ENCODE measurements at regions not wholly inside any gene's neighbourhood (a gene's known extent, or its start where the extent isn't known, plus 50 kb on each side); places are given as distances from the start of the nearest gene placed in this dataset.

- H3K4me1 ChIP-seq, result no peaks in the 10 kb centered on the region
- H3K27me3 ChIP-seq, result no peaks in the 10 kb centered on the region
- H3K4me3 ChIP-seq, result no peak overlapping the region
- no peak for TF ChIP-seq CTCF (IDR thresholded peaks at IDR 0.05)
- no peak for TF ChIP-seq POLR2A (IDR thresholded peaks at IDR 0.05)
- DNase-seq, result no peak
- H3K27ac ChIP-seq, result no peak overlapping the region
- H3K36me3 ChIP-seq, result no peaks in the 10 kb centered on the region
- H3K9me3 ChIP-seq, result no peaks in the 10 kb centered on the region
- intact Hi-C loops (cut with DNase I; ENCODE audit: low total_unique reads), result no loop called here
Observed at GRCh38 chr17:77851921-77852320, 106.6 kb upstream of the TNRC6C start.

- intact Hi-C loops (cut with DNase I; ENCODE audit: low total_unique reads), result no loop called here
- DNase-seq, result no peak
- TF ChIP-seq POLR2A (IDR thresholded peaks at IDR 0.05), result no peak
- no peak for TF ChIP-seq CTCF (IDR thresholded peaks at IDR 0.05)
- Histone ChIP-seq H3K4me1 (no peaks in the 10 kb centered on the region), H3K9me3 (no peaks in the 10 kb centered on the region), H3K4me3 (no peak overlapping the region), H3K27ac (no peak overlapping the region), H3K27me3 (no peaks in the 10 kb centered on the region), H3K36me3 (no peaks in the 10 kb centered on the region)
Observed at GRCh38 chr17:77852731-77853130, 105.8 kb upstream of the TNRC6C start.

- DNase-seq, result no peak
- TF ChIP-seq CTCF (IDR thresholded peaks at IDR 0.05), result no peak
- no peak for TF ChIP-seq POLR2A (IDR thresholded peaks at IDR 0.05)
Observed at GRCh38 chr17:77853191-77853977, 105.1 kb upstream of the TNRC6C start.

GRCh38 chr17:77854083-77854758 is 104.3 kb upstream of the TNRC6C start:
- no peaks in the 10 kb centered on the region for H3K36me3 ChIP-seq
- no peak overlapping the region for H3K4me3 ChIP-seq
- no peaks in the 10 kb centered on the region for H3K9me3 ChIP-seq
- intact Hi-C loops (cut with DNase I; ENCODE audit: low total_unique reads), result no loop called here
- no peaks in the 10 kb centered on the region for H3K4me1 ChIP-seq
- no peak for DNase-seq
- no peak for TF ChIP-seq POLR2A (IDR thresholded peaks at IDR 0.05)
- TF ChIP-seq CTCF (IDR thresholded peaks at IDR 0.05), result no peak
- no peaks in the 10 kb centered on the region for H3K27me3 ChIP-seq
- H3K27ac ChIP-seq, result no peak overlapping the region

More at GRCh38 chr17:77853191-77853977, 105.1 kb upstream of the TNRC6C start:
- Histone ChIP-seq H3K4me3 (no peak overlapping the region), H3K4me1 (no peaks in the 10 kb centered on the region), H3K27ac (no peak overlapping the region), H3K9me3 (no peaks in the 10 kb centered on the region), H3K27me3 (no peaks in the 10 kb centered on the region), H3K36me3 (no peaks in the 10 kb centered on the region)
- intact Hi-C loops (cut with DNase I; ENCODE audit: low total_unique reads), result no loop called here
